ENCODE measurements at regions not wholly inside any gene's neighbourhood (a gene's known extent, or its start where the extent isn't known, plus 50 kb on each side); places are given as distances from the start of the nearest gene placed in this dataset.

DNA sequence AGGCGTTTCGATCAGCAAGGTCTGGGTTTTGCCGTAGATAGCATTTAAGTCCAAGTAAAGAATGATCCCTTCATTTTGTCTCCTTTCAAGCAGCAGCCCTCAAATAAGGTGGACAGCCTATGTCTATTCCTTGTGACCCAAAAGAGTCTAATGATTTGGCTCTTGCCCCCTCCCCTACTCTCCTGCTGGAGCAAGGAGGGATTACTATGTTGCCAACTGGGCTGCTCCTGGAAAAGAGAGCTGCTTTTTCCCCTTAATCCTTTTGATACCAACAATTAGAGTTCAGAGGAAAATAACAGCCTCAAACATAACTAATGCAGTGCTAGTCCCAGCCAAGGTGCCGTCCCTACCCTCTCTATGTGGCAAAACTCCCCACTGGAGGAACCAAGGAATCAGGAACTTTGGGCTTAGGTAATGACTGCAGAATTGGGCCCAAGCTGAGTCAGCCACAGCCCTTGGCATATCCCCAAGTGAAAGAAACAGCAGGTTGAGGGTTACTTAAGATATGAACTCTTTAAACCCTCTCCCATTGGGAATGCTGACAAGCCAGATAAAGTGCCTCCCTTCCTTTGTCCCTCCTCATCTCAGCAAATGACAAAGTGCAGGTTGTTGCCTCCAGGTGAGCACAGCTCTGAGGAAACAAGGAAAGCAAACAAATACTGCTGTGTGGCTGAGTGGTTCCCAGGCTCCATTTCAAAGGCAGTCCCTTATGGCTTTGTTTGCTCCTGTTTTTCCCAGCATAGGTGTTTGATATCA lies 643.7 kb downstream of the INHBA start:
- no peak for DNase-seq

DNA sequence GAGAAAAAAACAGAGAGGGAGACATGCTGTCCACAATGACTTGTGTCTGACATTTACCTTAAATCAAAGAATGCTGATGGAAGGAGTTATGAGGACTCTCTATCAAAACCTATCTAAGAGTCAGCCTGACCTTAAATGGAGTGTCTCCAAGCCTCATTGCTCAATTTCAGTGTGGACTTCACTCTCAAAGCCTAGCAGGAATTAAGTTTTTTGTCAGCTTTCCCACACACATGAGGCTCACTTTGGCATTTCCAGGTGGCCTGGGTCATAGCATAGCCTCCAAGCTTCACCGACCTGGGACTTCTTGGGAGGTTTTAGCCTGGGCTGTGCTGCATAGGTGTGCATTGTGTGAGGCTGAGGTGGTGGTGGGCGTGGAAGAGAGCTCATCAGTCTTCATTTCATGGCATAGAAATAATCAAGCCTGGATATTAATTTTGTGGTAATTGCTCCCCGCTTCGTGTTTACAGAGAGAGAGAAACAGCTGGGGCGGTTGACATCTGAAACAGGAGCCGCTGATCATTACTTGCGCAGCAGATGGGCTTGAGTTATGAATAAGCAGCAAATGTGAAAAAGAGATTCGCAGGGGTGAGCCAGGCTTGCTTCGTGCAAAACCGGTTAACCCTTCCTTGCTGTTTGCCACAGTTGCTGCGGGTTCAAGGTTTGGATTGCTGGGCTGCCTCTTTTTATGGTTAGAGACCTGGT lies 647.8 kb downstream of the INHBA start:
- DNase-seq, result no peak

- no peak for DNase-seq
Measured at GRCh38 chr7:41053820-41054219, 649.1 kb downstream of the INHBA start.

DNA sequence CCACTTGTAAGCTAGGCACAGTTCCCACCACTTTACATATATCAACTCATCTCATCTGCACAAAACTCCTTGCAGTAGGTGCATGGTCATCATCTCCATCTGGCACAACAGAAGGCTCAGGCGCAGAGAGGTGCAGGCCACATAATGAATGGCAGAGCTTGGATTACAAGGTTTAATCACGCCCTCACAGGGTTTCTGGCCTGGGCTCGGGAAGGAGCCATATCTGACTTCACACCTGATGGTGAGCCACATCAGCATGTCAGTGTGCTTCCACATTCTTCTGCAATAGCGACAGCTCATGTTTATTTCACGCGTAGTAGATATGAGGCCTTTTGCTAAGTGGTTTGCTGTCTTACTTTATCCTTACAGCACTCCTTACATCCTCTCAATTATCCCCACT lies 650.2 kb downstream of the INHBA start:
- no peak for DNase-seq

GRCh38 chr7:41052201-41052600 lies 650.7 kb downstream of the INHBA start:
- no peak for DNase-seq

DNA sequence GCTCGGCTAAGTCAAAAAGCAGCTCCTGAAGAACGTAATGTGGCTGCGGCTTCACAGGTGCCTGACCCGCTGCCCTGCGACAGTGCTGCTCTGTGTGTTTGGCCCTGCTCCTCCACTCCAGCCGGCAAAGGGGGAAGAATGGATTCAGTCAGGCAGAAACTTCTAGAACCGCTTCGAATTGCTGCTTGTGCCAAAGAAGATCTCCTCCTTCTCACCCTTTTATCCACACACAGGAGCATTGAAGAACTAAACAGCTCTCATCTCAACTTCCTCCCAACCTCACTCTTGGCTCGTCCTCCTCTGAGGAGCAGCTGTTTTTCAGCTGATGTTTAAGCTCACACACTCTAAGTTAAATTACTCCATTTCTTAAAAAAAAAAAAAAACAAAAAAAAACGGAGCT lies 651.4 kb downstream of the INHBA start:
- no peak for DNase-seq

DNA sequence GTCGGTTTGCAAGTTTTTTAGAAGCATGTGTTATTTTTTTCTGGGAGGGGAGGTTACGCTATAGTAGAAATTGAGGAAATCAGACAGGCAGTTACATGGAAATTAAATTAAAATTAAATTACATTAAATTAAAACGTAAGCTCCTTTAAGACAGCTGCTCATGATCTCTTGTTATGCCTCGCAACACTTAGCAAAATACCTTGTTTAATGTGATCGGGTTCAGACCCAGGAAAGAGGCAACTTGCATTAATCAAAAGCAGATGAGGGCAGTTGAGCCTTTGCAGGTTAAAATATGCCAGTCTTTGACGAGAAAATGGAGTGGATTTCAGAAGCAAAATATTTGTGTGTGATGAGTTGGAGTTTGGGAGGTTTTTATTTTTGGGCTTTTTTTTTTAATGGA lies 651.8 kb downstream of the INHBA start:
- no peak for DNase-seq

GRCh38 chr7:41048771-41049170 lies 654.1 kb downstream of the INHBA start:
- no peak for DNase-seq

DNA sequence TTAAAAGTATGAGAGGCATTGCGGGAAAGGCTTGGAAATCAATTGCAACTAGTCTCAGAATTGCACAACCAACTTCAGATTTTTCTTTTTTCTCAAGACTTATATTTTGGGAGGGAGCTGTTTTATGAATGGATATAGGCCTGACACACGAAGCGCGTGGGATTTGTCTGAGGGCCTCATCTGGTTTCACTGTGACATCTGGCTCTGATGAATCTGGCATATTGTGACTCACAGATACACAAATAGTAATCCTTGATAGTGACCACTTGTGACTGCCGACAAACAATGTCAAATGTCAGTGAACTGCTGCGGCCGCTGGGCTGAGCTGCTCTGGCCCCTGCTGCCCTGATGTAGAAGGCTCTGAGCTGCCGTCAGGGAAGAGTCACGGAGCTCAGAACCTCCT lies 655.1 kb downstream of the INHBA start:
- no peak for DNase-seq

- no peak for DNase-seq
Measured at GRCh38 chr7:41047211-41047610, 655.7 kb downstream of the INHBA start.

DNA sequence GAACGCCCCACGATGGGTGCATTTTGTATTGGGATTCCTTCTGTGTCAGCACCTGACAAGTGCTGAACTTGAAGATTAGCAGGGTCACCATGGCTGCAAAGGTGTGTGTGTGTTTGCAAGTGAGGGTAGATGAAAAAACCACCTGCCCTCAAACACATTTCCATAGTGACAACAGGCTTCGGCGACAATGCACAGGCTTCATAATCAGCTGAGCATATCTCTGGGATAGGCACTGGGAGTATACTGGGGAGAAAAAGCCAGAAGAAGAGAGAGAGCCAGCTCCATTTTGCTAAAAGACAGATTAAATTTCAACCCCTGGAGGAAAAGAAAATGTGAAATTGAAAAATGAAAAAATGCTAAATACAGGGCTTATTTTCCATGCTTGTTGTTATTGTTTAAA lies 656.1 kb downstream of the INHBA start:
- DNase-seq, result no peak

DNA sequence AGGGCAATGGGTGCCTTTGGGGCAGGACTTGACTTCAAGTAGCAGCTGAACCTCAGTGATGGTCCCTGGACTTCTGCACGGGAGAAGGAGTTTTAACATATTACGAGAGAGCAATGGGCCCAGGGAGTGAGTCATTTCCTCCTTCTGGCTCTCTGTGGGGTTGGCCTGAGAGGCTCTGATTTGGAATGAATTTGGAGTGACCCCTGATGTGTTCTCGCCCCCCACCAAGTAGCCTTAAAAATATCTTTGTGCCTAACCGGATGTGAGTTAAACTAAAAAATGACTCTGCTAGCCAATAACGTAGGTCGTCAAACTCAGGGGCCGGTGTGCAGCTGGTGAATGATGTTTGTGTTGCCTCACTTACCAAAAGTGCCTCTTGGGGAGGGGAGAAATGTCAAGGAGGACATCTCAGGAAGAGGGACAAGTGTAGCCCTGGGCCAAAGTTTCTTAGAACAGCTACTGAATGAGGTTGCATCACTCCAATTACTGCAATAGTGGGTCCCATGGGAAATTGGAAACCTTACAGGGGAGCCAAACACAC lies 656.6 kb downstream of the INHBA start:
- DNase-seq, result no peak

DNA sequence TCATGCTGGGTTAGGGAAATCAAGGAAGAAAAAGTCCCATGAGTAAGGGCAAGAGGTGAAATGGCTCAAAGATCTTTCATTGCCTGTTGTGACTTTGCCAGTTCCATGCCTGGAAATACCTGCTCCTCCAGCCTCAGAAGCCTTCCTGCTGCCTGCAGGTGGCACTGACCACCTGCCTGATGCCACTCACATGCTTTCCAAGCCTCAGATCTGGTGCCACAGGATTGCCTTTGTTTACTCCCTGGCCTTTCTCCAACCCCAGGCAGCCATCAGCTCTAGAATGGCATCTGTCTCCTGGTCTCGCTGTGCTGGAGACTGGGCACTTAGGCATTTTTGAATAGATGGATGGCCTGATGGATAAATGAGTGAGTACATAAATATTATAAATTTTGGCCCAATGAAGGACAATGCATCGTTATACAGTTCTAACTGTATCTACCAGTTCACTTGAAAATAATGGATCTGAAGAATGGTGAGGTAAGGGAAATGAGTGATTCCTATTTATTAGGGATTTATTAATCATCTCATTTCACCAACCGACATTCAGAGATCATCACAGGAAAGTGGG lies 657.2 kb downstream of the INHBA start:
- DNase-seq, result peak; percentile 3

DNA sequence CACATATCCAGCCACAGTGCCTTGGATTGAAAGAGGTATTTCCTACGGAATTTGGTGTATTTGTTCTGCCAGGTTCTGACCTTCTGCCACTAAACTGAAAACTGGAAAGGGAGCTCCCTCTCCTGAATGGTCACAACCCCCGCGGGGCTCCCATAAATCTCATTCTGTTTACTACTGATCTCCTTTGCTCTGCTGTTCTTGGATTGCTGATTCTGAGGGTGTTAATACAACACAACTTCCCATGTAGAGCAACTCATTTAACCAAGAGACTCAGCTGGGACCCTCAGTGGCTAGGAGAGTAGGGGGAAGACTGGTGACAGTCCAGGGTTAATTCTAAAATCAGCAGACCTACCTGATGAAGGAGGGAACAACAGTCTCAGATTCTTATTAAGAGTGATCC lies 662.9 kb downstream of the INHBA start:
- no peak for DNase-seq

DNA sequence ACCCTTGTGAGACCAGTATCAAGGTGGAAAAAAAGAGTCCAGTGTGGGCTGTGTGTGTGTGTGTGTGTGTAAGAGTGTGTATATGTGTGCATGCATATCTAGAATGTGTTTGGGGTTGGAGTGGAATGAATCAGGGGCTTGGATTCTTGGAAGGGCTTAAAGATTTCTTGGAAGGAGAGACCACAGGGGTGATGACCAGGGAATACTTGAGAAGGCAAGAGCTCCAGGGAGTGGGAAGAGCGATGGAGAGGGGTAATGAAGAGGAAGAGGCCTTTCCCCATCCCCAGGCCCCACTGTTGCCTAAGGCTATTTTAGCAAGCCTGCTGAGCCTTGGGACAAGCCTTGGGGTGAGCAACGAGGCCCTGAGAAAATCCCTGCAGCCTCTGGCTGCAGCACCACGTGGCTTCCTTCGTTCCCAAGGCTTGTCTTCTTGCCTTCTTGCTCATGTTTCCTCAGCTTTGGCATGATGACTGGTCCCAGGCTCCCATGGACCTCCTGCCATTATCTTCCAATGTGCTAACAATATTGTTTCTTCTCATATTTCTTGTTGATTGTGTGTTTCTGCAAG lies 663.4 kb downstream of the INHBA start:
- no peak for DNase-seq

- no peak for DNase-seq
Measured at GRCh38 chr7:41038211-41038610, 664.7 kb downstream of the INHBA start.

- no peak for DNase-seq
Measured at GRCh38 chr7:41037691-41038090, 665.2 kb downstream of the INHBA start.

DNA sequence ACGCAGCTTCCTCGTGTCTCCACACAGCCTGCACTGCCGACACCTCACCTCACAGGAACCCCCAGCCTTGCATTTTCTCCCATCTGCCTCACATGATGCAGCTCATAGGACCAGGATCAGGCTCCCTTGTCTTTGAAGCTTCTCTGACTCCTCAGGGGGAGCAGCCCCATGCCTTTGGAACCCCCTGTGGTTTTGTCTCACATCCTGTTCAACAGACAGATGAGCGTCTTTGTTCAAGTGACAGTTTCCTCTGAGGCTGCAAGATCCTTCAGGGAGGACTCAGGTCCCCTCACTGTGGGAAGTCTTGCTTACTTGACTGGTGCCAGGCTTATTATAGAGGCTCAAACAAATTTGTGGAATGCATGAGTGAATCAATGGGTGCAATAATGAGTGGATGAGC lies 667.1 kb downstream of the INHBA start:
- no peak for DNase-seq

DNA sequence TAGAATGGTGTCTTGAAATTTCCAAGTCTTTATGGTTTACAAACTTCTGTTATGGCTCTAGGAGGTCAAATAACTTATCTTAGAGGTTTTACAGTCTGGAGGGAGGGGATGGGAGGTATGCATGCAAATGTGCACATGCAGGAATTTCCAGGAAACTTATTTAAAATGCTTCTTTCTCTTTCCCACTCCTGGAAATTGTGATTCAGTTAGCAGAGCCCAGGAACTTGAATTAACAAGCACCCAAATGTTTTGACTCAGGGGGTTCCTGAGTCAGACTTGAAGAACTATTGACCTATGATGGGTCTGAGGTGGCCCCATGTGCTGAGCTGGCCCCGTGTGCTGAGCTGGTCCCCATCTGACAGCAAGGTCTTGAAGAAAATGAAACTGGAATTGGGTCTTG lies 669.4 kb downstream of the INHBA start:
- DNase-seq, result no peak

DNA sequence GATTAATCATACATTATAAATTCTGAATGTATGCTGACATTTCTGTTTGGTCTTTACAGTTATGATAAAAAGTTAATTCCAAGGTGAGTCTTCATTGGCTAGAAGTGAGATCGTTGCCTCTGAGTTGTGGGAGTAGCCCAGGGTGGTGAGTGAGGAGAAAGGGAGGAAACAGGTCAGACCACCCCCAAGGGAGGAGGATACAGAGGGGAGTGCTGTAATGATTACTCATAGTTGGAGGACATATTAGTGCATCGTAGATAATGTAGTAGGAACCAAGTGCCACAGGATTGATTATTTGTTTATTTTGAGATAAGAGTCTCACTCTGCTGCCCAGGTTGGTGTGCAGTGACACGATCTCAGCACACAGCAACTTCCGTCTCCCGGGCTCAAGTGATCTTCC lies 672.2 kb downstream of the INHBA start:
- no peak for DNase-seq

DNA sequence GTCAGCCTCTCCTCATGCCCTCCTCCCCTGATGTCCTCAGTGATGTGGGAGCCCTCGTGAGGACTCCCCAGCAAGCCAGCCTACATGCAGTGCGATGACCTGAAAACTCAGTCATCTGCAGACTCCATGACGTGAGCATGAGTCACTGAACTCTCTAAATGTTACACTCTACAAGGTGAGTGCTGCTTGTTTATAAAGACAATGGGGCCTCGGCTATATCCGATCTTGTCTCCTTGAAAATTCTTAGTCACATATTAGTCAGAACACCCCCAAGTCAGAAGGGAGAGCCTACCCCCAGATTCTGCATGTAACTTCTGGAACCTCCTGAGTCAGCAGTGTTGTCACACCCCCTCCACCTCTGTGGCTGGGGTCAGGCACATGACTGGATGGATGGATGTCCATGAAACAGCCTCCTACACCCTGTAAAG lies 673.8 kb downstream of the INHBA start:
- no peak for DNase-seq

- DNase-seq, result no peak
Measured at GRCh38 chr7:41028580-41028979, 674.3 kb downstream of the INHBA start.

DNA sequence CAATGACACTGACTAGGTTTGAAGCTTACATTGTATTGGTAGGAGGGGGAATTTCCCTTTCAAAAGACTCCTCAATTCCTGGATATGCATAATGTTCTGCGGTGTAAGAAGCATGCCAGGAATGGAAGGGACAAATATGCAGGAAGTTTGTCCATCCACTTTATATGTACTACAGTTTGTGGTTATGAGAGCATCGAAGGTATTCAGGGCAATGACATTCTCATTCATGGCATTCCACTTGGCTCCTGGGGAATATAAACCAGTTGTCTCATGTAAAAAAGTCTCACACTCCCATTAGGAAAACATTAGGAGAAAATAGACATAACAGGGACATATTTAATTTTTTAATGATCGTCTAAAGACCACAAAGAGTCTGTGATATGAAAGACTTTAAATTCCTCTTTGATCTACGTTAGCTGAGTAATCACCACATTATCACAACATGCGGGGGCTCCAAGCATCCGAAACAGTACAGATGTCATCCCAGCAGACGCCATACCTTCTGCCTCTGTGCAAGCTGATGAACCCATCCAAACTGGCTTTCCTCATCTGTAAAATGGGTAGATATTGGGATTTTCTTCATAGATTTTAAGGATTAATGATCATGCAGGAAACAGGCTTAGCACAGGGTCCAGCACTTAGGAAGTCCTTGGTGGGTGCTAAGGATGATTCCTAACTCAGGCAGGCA lies 675.3 kb downstream of the INHBA start:
- no peak for DNase-seq
